Pancreas (tissue), 10 donors: ENCODE measurements at regions not wholly inside any gene's neighbourhood (a gene's known extent, or its start where the extent isn't known, plus 50 kb on each side); places are given as distances from the start of the nearest gene placed in this dataset.

Experiments
- ATAC-seq, 4 donors: fragments of 200-7000 bp; cut with Tn5 transposase; one replicate each; pipeline versions ENCODE4 v1.8.0 to v1.9.1; 2020; ENCODE audit warnings: mild to moderate bottlenecking in 4 of 4, moderate library complexity in 4 of 4
- DNase-seq, 6 donors: peaks; one replicate each; pipeline ENCODE4 v3.0.0-alpha.2; 2020
- FAIRE-seq: peaks from 2 replicates; lab custom pipeline; 2012; peaks lifted over from hg19 to GRCh38; lab: Jason Lieb, UNC
- H3K27ac ChIP-seq, 4 donors: fragments of 200-600 bp; sonication (generic); 1 replicate in 3 of 4; 2 replicates in 1 of 4; pipeline versions ENCODE4 v1.5.0 to v1.8.0; 2020
- H3K27me3 ChIP-seq, 4 donors: fragments of 200-600 bp; one replicate each; pipeline ENCODE4 v1.8.0; 2021
- H3K36me3 ChIP-seq, 3 donors: fragments of 200-600 bp; sonication (generic) in 1 of 3; one replicate each; pipeline versions ENCODE4 v1.5.0 to v1.8.0; 2020 to 2021
- H3K4me1 ChIP-seq, 3 donors: fragments of 200-600 bp; one replicate each; pipeline ENCODE4 v1.8.0; 2021
- H3K4me3 ChIP-seq, 4 donors: fragments of 200-600 bp; sonication (generic) in 2 of 4; one replicate each; pipeline versions ENCODE4 v1.5.0 to v1.8.0; 2020 to 2021
- H3K9me3 ChIP-seq, 4 donors: fragments of 200-600 bp; one replicate each; pipeline ENCODE4 v1.8.0; 2021
- CTCF ChIP-seq, 4 donors: fragments of 200-600 bp; sonication (generic) in 3 of 4; IDR thresholded peaks; one replicate each; pipeline versions ENCODE4 v1.5.0 to v1.8.0; 2021; ENCODE audit warnings: antibody characterized with exemption in 4 of 4
- WGBS, 2 donors: extraction: QIAGEN DNeasy Blood & Tissue Kit; methylation state at CpG; one replicate each; pipeline ENCODE4 v1.1.7; 2013; 5-methylcytosine and 5-hydroxymethylcytosine counted together
- intact Hi-C, 3 donors: fragments of 100-400 bp; cut with DNase I; formaldehyde crosslinking; loops; one replicate each; pipeline versions ENCODE4 v1.11.1 to v1.14.2; 2022
- donor health status: healthy with polysubstance abuse.
- donor health status: DM: no; HTN: no; CAD: no; lungs with moderate emphysema.
- donor health status: DM: no; HTN: no; CAD: no.
- donor health status: control.
- donor health status: control.
- donor health status: Bipolar disorder and iron deficiency.
- donor health status: DM: yes; HTN: yes; CAD: no.
- donor health status: DM: no; HTN: no; CAD: no.
- donor health status: DM: no; HTN: no; CAD: no.
- donor health status: DM: yes; HTN: yes; CAD: no.

- ATAC-seq: no peak
- H3K36me3 ChIP-seq: no peaks in the 10 kb centered on the region
- H3K27me3 ChIP-seq: no peaks in the 10 kb centered on the region
- H3K9me3 ChIP-seq: no peaks in the 10 kb centered on the region
- no peak overlapping the region for H3K27ac ChIP-seq
- H3K4me1 ChIP-seq: no peaks in the 10 kb centered on the region
- TF ChIP-seq CTCF (IDR thresholded peaks at IDR 0.05): no peak
- intact Hi-C loops: no loop called here
- DNase-seq: no peak
- 61 to 68% methylated on average over 4 of the region's 4 CpGs for WGBS, 2 donors
- FAIRE-seq: no peak
- H3K4me3 ChIP-seq: no peak overlapping the region
These were observed 336.7 kb downstream of the GJA1 start for GRCh38 chr6:121771937-121772720.

GRCh38 chr6:121776054-121776453, 340.6 kb downstream of the GJA1 start:
- H3K4me3 ChIP-seq: no peak overlapping the region
- no peak for TF ChIP-seq CTCF (IDR thresholded peaks at IDR 0.05)
- no peaks in the 10 kb centered on the region for H3K36me3 ChIP-seq
- H3K9me3 ChIP-seq: no peaks in the 10 kb centered on the region
- no peaks in the 10 kb centered on the region for H3K4me1 ChIP-seq
- H3K27ac ChIP-seq: no peak overlapping the region
- 94 to 95% methylated on average over 2 of the region's 2 CpGs for WGBS, 2 donors
- ATAC-seq: no peak
- intact Hi-C loops: no loop called here
- no peaks in the 10 kb centered on the region for H3K27me3 ChIP-seq
- no peak for DNase-seq
- FAIRE-seq: no peak

- intact Hi-C loops: no loop called here
- peak in 3 of 4 donors; percentile 32 to 88 (median 70) for ATAC-seq
- Histone ChIP-seq H3K4me1 (no peaks in the 10 kb centered on the region), H3K27ac (no peak overlapping the region), H3K27me3 (no peaks in the 10 kb centered on the region), H3K9me3 (no peaks in the 10 kb centered on the region), H3K4me3 (no peak overlapping the region), H3K36me3 (no peaks in the 10 kb centered on the region)
- WGBS, 2 donors: 65 to 76% methylated on average over 3 of the region's 3 CpGs
- no peak for FAIRE-seq
- peak in 5 of 6 donors; percentile 6 to 34 (median 19) for DNase-seq
- no peak for TF ChIP-seq CTCF (IDR thresholded peaks at IDR 0.05)
These were observed 345.2 kb downstream of the GJA1 start for GRCh38 chr6:121780325-121781321.

DNA sequence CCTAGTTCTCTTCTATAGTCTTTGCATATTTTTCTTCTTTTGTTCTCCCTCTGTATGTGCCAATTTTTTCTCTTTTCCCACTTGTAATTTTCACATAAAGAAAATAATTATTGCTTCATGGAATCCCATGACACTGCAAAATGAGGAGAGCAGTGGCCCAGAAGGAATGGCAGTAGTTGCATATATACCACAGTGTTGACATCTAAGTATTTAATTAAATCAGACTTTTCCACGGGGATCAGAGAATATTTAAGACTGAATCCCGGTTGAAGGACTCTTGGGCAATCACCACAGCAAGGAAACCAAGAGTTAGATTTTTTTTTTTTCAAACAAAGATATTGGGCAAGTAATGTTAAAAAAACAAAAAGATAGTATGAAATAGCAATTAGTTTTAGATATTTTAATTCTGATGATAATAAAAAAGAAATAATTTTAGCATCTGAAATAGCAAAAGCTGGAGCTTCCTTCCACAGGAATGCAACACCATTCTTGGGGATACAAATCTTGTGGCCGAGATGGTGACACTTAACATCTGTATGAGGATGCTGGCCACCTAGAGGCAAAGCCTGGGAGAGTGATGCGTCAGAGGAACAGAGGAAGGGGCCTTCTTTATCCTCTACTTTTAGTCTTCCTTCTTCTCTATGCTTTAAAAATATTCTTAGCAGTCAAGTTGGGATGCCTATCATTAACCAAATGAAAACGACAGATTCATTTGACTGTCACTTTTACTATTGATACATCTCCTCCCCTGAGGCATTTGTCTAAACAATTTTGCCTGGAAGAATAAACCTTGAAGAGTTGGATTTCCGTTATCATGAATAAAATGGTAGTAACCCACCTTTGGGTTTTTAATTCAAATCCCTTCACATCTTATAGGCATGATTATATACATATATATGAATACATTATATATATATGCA, 356.2 kb downstream of the GJA1 start:
- DNase-seq: no peak
- Histone ChIP-seq H3K27ac (no peak overlapping the region), H3K4me1 (no peaks in the 10 kb centered on the region), H3K36me3 (no peaks in the 10 kb centered on the region), H3K27me3 (no peaks in the 10 kb centered on the region), H3K9me3 (no peaks in the 10 kb centered on the region), H3K4me3 (no peak overlapping the region)
- intact Hi-C loops: no loop called here
- no peak for TF ChIP-seq CTCF (IDR thresholded peaks at IDR 0.05)
- ATAC-seq: no peak
- no peak for FAIRE-seq
- 52 to 61% methylated on average over 6 of the region's 6 CpGs for WGBS, 2 donors
